ENCODE measurements at regions not wholly inside any gene's neighbourhood (a gene's known extent, or its start where the extent isn't known, plus 50 kb on each side); places are given as distances from the start of the nearest gene placed in this dataset.

GRCh38 chr3:186432189-186432588 is 70.2 kb upstream of the DGKG start:
- no peak overlapping the region for H2BK120ac ChIP-seq (ENCODE audit: insufficient read depth, low read length, poor library complexity)
- no peak overlapping the region for H3K23ac ChIP-seq (ENCODE audit: low read length)
- no peak overlapping the region for H2BK5ac ChIP-seq (ENCODE audit: low read depth, low read length, poor library complexity)
- H4K8ac ChIP-seq (ENCODE audit: low read depth, low read length): no peak overlapping the region
- no peak overlapping the region for H3K4me3 ChIP-seq (ENCODE audit: low read depth, low read length)
- no peak overlapping the region for H3K18ac ChIP-seq (ENCODE audit: low read length)
- no peak overlapping the region for H3K14ac ChIP-seq (ENCODE audit: low read length)
- H3K79me2 ChIP-seq (ENCODE audit: control insufficient read depth, insufficient read depth, low read length, poor library complexity): no peaks in the 10 kb centered on the region
- H3K27ac ChIP-seq (ENCODE audit: low read depth, low read length): no peak overlapping the region
- no peaks in the 10 kb centered on the region for H3K9me3 ChIP-seq (ENCODE audit: insufficient read depth, low read depth, low read length)
- H3K36me3 ChIP-seq (ENCODE audit: control insufficient read depth in 1 of 2, insufficient read depth in 2 of 2, low read length in 2 of 2): no peaks in the 10 kb centered on the region
- no peak overlapping the region for H2AFZ ChIP-seq (ENCODE audit: insufficient read depth, low read length, poor library complexity)
- H4K12ac ChIP-seq (ENCODE audit: low read depth, low read length): no peak overlapping the region
- no CpG with 5 or more reads among the region's 4 CpGs for WGBS (ENCODE audit: extremely low coverage, insufficient coverage, insufficient read length)
- no peaks in the 10 kb centered on the region for H3K27me3 ChIP-seq (ENCODE audit: insufficient read depth, low read length)
- H3K4ac ChIP-seq (ENCODE audit: low read depth, low read length): no peak overlapping the region
- DNase-seq: no peak
- no peak overlapping the region for H3K4me2 ChIP-seq (ENCODE audit: low read length)
- no peaks in the 10 kb centered on the region for H3K79me1 ChIP-seq (ENCODE audit: low read length)
- H4K91ac ChIP-seq (ENCODE audit: low read depth, low read length): no peak overlapping the region
- H3K4me1 ChIP-seq (ENCODE audit: control insufficient read depth in 1 of 2, insufficient read depth in 2 of 2, low read length in 2 of 2): no peaks in the 10 kb centered on the region
- H3K9ac ChIP-seq (ENCODE audit: low read length): no peak overlapping the region
- H2BK12ac ChIP-seq (ENCODE audit: low read length): no peak overlapping the region
- H2AK5ac ChIP-seq (ENCODE audit: low read length): no peak overlapping the region

GRCh38 chr3:186427627-186428281 is 65.7 kb upstream of the DGKG start:
- H4K8ac ChIP-seq (ENCODE audit: low read depth, low read length): no peak overlapping the region
- no peaks in the 10 kb centered on the region for H3K79me1 ChIP-seq (ENCODE audit: low read length)
- no peak for DNase-seq
- no peak overlapping the region for H3K27ac ChIP-seq (ENCODE audit: low read depth, low read length)
- no peak overlapping the region for H4K12ac ChIP-seq (ENCODE audit: low read depth, low read length)
- no peaks in the 10 kb centered on the region for H3K36me3 ChIP-seq (ENCODE audit: control insufficient read depth in 1 of 2, insufficient read depth in 2 of 2, low read length in 2 of 2)
- H4K91ac ChIP-seq (ENCODE audit: low read depth, low read length): no peak overlapping the region
- no peak overlapping the region for H3K23ac ChIP-seq (ENCODE audit: low read length)
- no peak overlapping the region for H3K4ac ChIP-seq (ENCODE audit: low read depth, low read length)
- H2BK5ac ChIP-seq (ENCODE audit: low read depth, low read length, poor library complexity): no peak overlapping the region
- no peak overlapping the region for H3K4me2 ChIP-seq (ENCODE audit: low read length)
- no peaks in the 10 kb centered on the region for H3K79me2 ChIP-seq (ENCODE audit: control insufficient read depth, insufficient read depth, low read length, poor library complexity)
- no peak overlapping the region for H2AFZ ChIP-seq (ENCODE audit: insufficient read depth, low read length, poor library complexity)
- H3K27me3 ChIP-seq (ENCODE audit: insufficient read depth, low read length): no peaks in the 10 kb centered on the region
- no peaks in the 10 kb centered on the region for H3K4me1 ChIP-seq (ENCODE audit: control insufficient read depth in 1 of 2, insufficient read depth in 2 of 2, low read length in 2 of 2)
- H2BK12ac ChIP-seq (ENCODE audit: low read length): no peak overlapping the region
- no peaks in the 10 kb centered on the region for H3K9me3 ChIP-seq (ENCODE audit: insufficient read depth, low read depth, low read length)
- H2AK5ac ChIP-seq (ENCODE audit: low read length): no peak overlapping the region
- H3K9ac ChIP-seq (ENCODE audit: low read length): no peak overlapping the region
- H2BK120ac ChIP-seq (ENCODE audit: insufficient read depth, low read length, poor library complexity): no peak overlapping the region
- H3K18ac ChIP-seq (ENCODE audit: low read length): no peak overlapping the region
- no CpG with 5 or more reads among the region's 10 CpGs for WGBS (ENCODE audit: extremely low coverage, insufficient coverage, insufficient read length)
- no peak overlapping the region for H3K14ac ChIP-seq (ENCODE audit: low read length)
- no peak overlapping the region for H3K4me3 ChIP-seq (ENCODE audit: low read depth, low read length)

GRCh38 chr3:186425788-186426730 is 64.0 kb upstream of the DGKG start:
- Histone ChIP-seq H3K9me3 (ENCODE audit: insufficient read depth, low read depth, low read length) (no peaks in the 10 kb centered on the region), H3K79me2 (ENCODE audit: control insufficient read depth, insufficient read depth, low read length, poor library complexity) (no peaks in the 10 kb centered on the region), H3K36me3 (ENCODE audit: control insufficient read depth in 1 of 2, insufficient read depth in 2 of 2, low read length in 2 of 2) (no peaks in the 10 kb centered on the region), H3K4me2 (ENCODE audit: low read length) (no peak overlapping the region), H3K4ac (ENCODE audit: low read depth, low read length) (no peak overlapping the region), H3K4me3 (ENCODE audit: low read depth, low read length) (no peak overlapping the region), H2BK12ac (ENCODE audit: low read length) (no peak overlapping the region), H3K79me1 (ENCODE audit: low read length) (no peaks in the 10 kb centered on the region), H3K27ac (ENCODE audit: low read depth, low read length) (no peak overlapping the region), H3K27me3 (ENCODE audit: insufficient read depth, low read length) (no peaks in the 10 kb centered on the region), H2AK5ac (ENCODE audit: low read length) (no peak overlapping the region), H2AFZ (ENCODE audit: insufficient read depth, low read length, poor library complexity) (no peak overlapping the region), H4K12ac (ENCODE audit: low read depth, low read length) (no peak overlapping the region), H3K23ac (ENCODE audit: low read length) (no peak overlapping the region), H4K8ac (ENCODE audit: low read depth, low read length) (no peak overlapping the region), H3K18ac (ENCODE audit: low read length) (no peak overlapping the region), H3K14ac (ENCODE audit: low read length) (no peak overlapping the region), H4K91ac (ENCODE audit: low read depth, low read length) (no peak overlapping the region), H3K4me1 (ENCODE audit: control insufficient read depth in 1 of 2, insufficient read depth in 2 of 2, low read length in 2 of 2) (no peaks in the 10 kb centered on the region), H3K9ac (ENCODE audit: low read length) (no peak overlapping the region), H2BK5ac (ENCODE audit: low read depth, low read length, poor library complexity) (no peak overlapping the region), H2BK120ac (ENCODE audit: insufficient read depth, low read length, poor library complexity) (no peak overlapping the region)
- DNase-seq: no peak
- no CpG with 5 or more reads among the region's 10 CpGs for WGBS (ENCODE audit: extremely low coverage, insufficient coverage, insufficient read length)

- no peaks in the 10 kb centered on the region for H3K79me1 ChIP-seq (ENCODE audit: low read length)
- no peak overlapping the region for H4K8ac ChIP-seq (ENCODE audit: low read depth, low read length)
- H2BK120ac ChIP-seq (ENCODE audit: insufficient read depth, low read length, poor library complexity): no peak overlapping the region
- no peak overlapping the region for H2AFZ ChIP-seq (ENCODE audit: insufficient read depth, low read length, poor library complexity)
- H3K27me3 ChIP-seq (ENCODE audit: insufficient read depth, low read length): no peaks in the 10 kb centered on the region
- no peaks in the 10 kb centered on the region for H3K9me3 ChIP-seq (ENCODE audit: insufficient read depth, low read depth, low read length)
- H4K91ac ChIP-seq (ENCODE audit: low read depth, low read length): no peak overlapping the region
- H2BK12ac ChIP-seq (ENCODE audit: low read length): no peak overlapping the region
- no peaks in the 10 kb centered on the region for H3K4me1 ChIP-seq (ENCODE audit: control insufficient read depth in 1 of 2, insufficient read depth in 2 of 2, low read length in 2 of 2)
- H3K4ac ChIP-seq (ENCODE audit: low read depth, low read length): no peak overlapping the region
- DNase-seq: no peak
- no peak overlapping the region for H3K27ac ChIP-seq (ENCODE audit: low read depth, low read length)
- H3K36me3 ChIP-seq (ENCODE audit: control insufficient read depth in 1 of 2, insufficient read depth in 2 of 2, low read length in 2 of 2): no peaks in the 10 kb centered on the region
- no peak overlapping the region for H3K4me3 ChIP-seq (ENCODE audit: low read depth, low read length)
- no peaks in the 10 kb centered on the region for H3K79me2 ChIP-seq (ENCODE audit: control insufficient read depth, insufficient read depth, low read length, poor library complexity)
- H3K9ac ChIP-seq (ENCODE audit: low read length): no peak overlapping the region
- no peak overlapping the region for H4K12ac ChIP-seq (ENCODE audit: low read depth, low read length)
- H3K14ac ChIP-seq (ENCODE audit: low read length): no peak overlapping the region
- no peak overlapping the region for H3K23ac ChIP-seq (ENCODE audit: low read length)
- no peak overlapping the region for H2AK5ac ChIP-seq (ENCODE audit: low read length)
- no peak overlapping the region for H3K4me2 ChIP-seq (ENCODE audit: low read length)
- no peak overlapping the region for H2BK5ac ChIP-seq (ENCODE audit: low read depth, low read length, poor library complexity)
- H3K18ac ChIP-seq (ENCODE audit: low read length): no peak overlapping the region
Measured at GRCh38 chr3:186421946-186422345, 59.9 kb upstream of the DGKG start.

Measured in trophoblast cell (in vitro differentiated cells and primary cell).